Hepatocyte (in vitro differentiated cells): ENCODE measurements at regions not wholly inside any gene's neighbourhood (a gene's known extent, or its start where the extent isn't known, plus 50 kb on each side); places are given as distances from the start of the nearest gene placed in this dataset.

Experiments
- DNase-seq: peaks from one replicate; pipeline ENCODE4 v3.0.0-alpha.2; 2016; ENCODE audit warnings: low spot score
- H2AFZ ChIP-seq: fragments of 200-600 bp; sonication (generic); 2 replicates; pipeline ENCODE4 v1.6.0; 2016; ENCODE audit warnings: antibody characterized with exemption, mild to moderate bottlenecking
- H3K27ac ChIP-seq: fragments of 200-600 bp; sonication (generic); 2 replicates; pipeline ENCODE4 v1.5.1; 2016; ENCODE audit warnings: mild to moderate bottlenecking
- H3K27me3 ChIP-seq: fragments of 200-600 bp; sonication (generic); 2 replicates; pipeline ENCODE4 v1.6.1; 2016
- H3K36me3 ChIP-seq: fragments of 200-600 bp; sonication (generic); replicated peaks from 2 replicates; pipeline ENCODE4 v1.5.1; 2016; ENCODE audit warnings: low read depth; ENCODE audit not compliant: insufficient read depth
- H3K4me1 ChIP-seq: fragments of 200-600 bp; sonication (generic); 2 replicates; pipeline ENCODE4 v1.5.1; 2016; ENCODE audit warnings: mild to moderate bottlenecking, moderate library complexity; ENCODE audit not compliant: insufficient read depth
- H3K4me2 ChIP-seq: fragments of 200-600 bp; sonication (generic); 2 replicates; pipeline ENCODE4 v1.6.0; 2016
- H3K4me3 ChIP-seq: fragments of 200-600 bp; sonication (generic); 2 replicates; pipeline ENCODE4 v1.5.1; 2016; ENCODE audit warnings: mild to moderate bottlenecking
- H3K79me2 ChIP-seq: fragments of 200-600 bp; sonication (generic); 2 replicates; pipeline ENCODE4 v1.6.0; 2017; ENCODE audit warnings: mild to moderate bottlenecking
- H3K9me2 ChIP-seq: fragments of 200-600 bp; sonication (generic); replicated peaks from 2 replicates; pipeline ENCODE4 v1.6.0; 2017; ENCODE audit warnings: mild to moderate bottlenecking; ENCODE audit not compliant: insufficient read depth
- H3K9me3 ChIP-seq: fragments of 200-600 bp; sonication (generic); 2 replicates; pipeline ENCODE4 v1.5.1; 2016; ENCODE audit warnings: low read depth, mild to moderate bottlenecking
- H4K20me1 ChIP-seq: fragments of 200-600 bp; sonication (generic); 2 replicates; pipeline ENCODE4 v1.6.0; 2016; ENCODE audit warnings: mild to moderate bottlenecking; ENCODE audit not compliant: insufficient read depth, poor library complexity, severe bottlenecking
- EZH2 ChIP-seq: fragments of 200-600 bp; sonication (generic); IDR thresholded peaks from 2 replicates; pipeline ENCODE4 v1.6.1; 2016; ENCODE audit warnings: antibody characterized with exemption, mild to moderate bottlenecking, borderline replicate concordance
- EZH2phosphoT487 ChIP-seq: fragments of 200-600 bp; sonication (generic); IDR thresholded peaks from one replicate; pipeline ENCODE4 v1.6.1; 2018; ENCODE audit warnings: antibody characterized with exemption, mild to moderate bottlenecking, low read depth, moderate library complexity; ENCODE audit not compliant: unreplicated experiment, severe bottlenecking
- WGBS: methylation state at CpG from one replicate; pipeline ENCODE4 v1.1.6; 2016; ENCODE audit warnings: low lambda C conversion rate; ENCODE audit errors: missing lambda C conversion rate; 5-methylcytosine and 5-hydroxymethylcytosine counted together
- TF ChIP-seq, protein P1 (sequence below): fragments of 200-600 bp; sonication (generic); IDR thresholded peaks from 2 replicates; pipeline ENCODE4 v1.5.1; 2016; ENCODE audit warnings: antibody characterized with exemption, mild to moderate bottlenecking; ENCODE audit not compliant: poor library complexity

DNA sequence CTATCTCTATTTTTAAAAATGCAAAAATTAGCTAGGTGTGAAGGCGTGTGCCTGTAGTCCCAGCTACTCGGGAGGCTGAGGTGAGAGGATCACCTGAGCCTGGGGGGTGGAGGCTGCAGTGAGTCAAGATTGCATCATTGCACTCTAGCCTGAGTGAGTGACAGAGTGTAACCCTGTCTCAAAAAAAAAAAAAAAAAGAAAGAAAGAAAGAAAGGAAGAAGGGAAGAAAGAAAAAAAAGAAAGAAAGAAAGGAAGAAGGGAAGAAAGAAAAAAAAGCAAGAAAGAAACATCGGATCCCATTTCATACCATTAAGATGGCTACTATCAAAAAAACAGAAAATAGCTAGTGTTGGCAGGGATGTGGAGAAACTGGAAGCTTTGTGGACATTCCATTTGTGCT lies 136.8 kb upstream of the WNT4 start:
- no peaks in the 10 kb centered on the region for H3K9me2 ChIP-seq

GRCh38 chr1:22280526-22280925 lies 137.6 kb upstream of the WNT4 start:
- Histone ChIP-seq H3K27me3 (no peaks in the 10 kb centered on the region), H3K79me2 (no peaks in the 10 kb centered on the region), H3K36me3 (no peaks in the 10 kb centered on the region), H3K4me3 (no peak overlapping the region), H3K9me3 (no peaks in the 10 kb centered on the region), H2AFZ (no peak overlapping the region), H4K20me1 (no peaks in the 10 kb centered on the region), H3K9me2 (no peaks in the 10 kb centered on the region), H3K4me2 (no peak overlapping the region), H3K27ac (no peak overlapping the region), H3K4me1 (no peaks in the 10 kb centered on the region)
- no peak for DNase-seq
- WGBS, result 97% methylated on average over 3 of the region's 3 CpGs
- no peak for TF ChIP-seq EZH2
- no peak for TF ChIP-seq EZH2phosphoT487
- TF ChIP-seq, protein P1, sequence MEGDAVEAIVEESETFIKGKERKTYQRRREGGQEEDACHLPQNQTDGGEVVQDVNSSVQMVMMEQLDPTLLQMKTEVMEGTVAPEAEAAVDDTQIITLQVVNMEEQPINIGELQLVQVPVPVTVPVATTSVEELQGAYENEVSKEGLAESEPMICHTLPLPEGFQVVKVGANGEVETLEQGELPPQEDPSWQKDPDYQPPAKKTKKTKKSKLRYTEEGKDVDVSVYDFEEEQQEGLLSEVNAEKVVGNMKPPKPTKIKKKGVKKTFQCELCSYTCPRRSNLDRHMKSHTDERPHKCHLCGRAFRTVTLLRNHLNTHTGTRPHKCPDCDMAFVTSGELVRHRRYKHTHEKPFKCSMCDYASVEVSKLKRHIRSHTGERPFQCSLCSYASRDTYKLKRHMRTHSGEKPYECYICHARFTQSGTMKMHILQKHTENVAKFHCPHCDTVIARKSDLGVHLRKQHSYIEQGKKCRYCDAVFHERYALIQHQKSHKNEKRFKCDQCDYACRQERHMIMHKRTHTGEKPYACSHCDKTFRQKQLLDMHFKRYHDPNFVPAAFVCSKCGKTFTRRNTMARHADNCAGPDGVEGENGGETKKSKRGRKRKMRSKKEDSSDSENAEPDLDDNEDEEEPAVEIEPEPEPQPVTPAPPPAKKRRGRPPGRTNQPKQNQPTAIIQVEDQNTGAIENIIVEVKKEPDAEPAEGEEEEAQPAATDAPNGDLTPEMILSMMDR, result no peak

More for the DNA sequence above, 136.8 kb upstream of the WNT4 start:
- no peaks in the 10 kb centered on the region for H3K4me1 ChIP-seq
- no peaks in the 10 kb centered on the region for H3K36me3 ChIP-seq
- H3K27ac ChIP-seq, result no peak overlapping the region
- no peak overlapping the region for H3K4me3 ChIP-seq
- H3K79me2 ChIP-seq, result no peaks in the 10 kb centered on the region
- no peaks in the 10 kb centered on the region for H3K9me3 ChIP-seq
- H2AFZ ChIP-seq, result no peak overlapping the region
- no peak for DNase-seq
- no peaks in the 10 kb centered on the region for H3K27me3 ChIP-seq
- 96% methylated on average over 3 of the region's 3 CpGs for WGBS
- no peak for TF ChIP-seq EZH2phosphoT487
- TF ChIP-seq EZH2, result no peak
- TF ChIP-seq, protein P1, result no peak
- H3K4me2 ChIP-seq, result no peak overlapping the region
- H4K20me1 ChIP-seq, result no peaks in the 10 kb centered on the region

- no peak for DNase-seq
- no peaks in the 10 kb centered on the region for H3K9me2 ChIP-seq
- H3K9me3 ChIP-seq, result no peaks in the 10 kb centered on the region
- TF ChIP-seq EZH2phosphoT487 (no peak), EZH2 (no peak)
- TF ChIP-seq, protein P1, result no peak
- H3K4me2 ChIP-seq, result no peak overlapping the region
- H3K4me3 ChIP-seq, result no peak overlapping the region
- H3K4me1 ChIP-seq, result no peaks in the 10 kb centered on the region
- no peak overlapping the region for H2AFZ ChIP-seq
- 92% methylated on average over 11 of the region's 11 CpGs for WGBS
- H3K27me3 ChIP-seq, result no peaks in the 10 kb centered on the region
- no peaks in the 10 kb centered on the region for H4K20me1 ChIP-seq
- H3K36me3 ChIP-seq, result no peaks in the 10 kb centered on the region
- no peak overlapping the region for H3K27ac ChIP-seq
- H3K79me2 ChIP-seq, result no peaks in the 10 kb centered on the region
Observed at GRCh38 chr1:22281521-22282363, 138.8 kb upstream of the WNT4 start.
